Panc1 (cell line): ENCODE measurements at regions not wholly inside any gene's neighbourhood (a gene's known extent, or its start where the extent isn't known, plus 50 kb on each side); places are given as distances from the start of the nearest gene placed in this dataset.
"Not testable (repeated sequence)": the region's sequence is repeated elsewhere in the genome, so short reads cannot be mapped to it uniquely, and the experiment has no call there.

Source experiments
- ATAC-seq: fragments of 200-7000 bp; cut with Tn5 transposase; 2 replicates; pipeline ENCODE4 v1.9.1; 2020; ENCODE audit warnings: mild to moderate bottlenecking, moderate library complexity
- BruUV-seq: library from RNA; stranded (reverse); fragments of 400-500 nt; replicated peaks from 2 replicates; lab custom pipeline; 2021; lab: Mats Ljungman, UMichigan
- CTCF ChIA-PET: fragments of 300-600 bp; sonication (Branson Sonifier 250); formaldehyde crosslinking; loops from one replicate; lab custom pipeline; 2022; ENCODE audit warnings: antibody characterized with exemption; lab: Charles Lee
- POLR2A ChIA-PET: fragments of 300-600 bp; sonication (Branson Sonifier 250); formaldehyde crosslinking; loops from one replicate; lab custom pipeline; 2022; ENCODE audit warnings: antibody characterized with exemption; lab: Charles Lee
- DNase-seq: peaks from one replicate; pipeline ENCODE4 v3.0.0-alpha.2; 2010; ENCODE audit warnings: low read depth, low spot score
- H3K27ac ChIP-seq: 2 replicates; pipeline ENCODE4 v1.5.1; 2011; ENCODE audit warnings: mild to moderate bottlenecking, low read length, inconsistent platforms
- H3K27me3 ChIP-seq: fragments of 200-500 bp; sonication (Bioruptor generic); 2 replicates; pipeline ENCODE4 v1.6.0; 2014; ENCODE audit warnings: low read length, inconsistent platforms; ENCODE audit not compliant: control insufficient read depth, insufficient read depth
- H3K36me3 ChIP-seq: fragments of 200-500 bp; sonication (Bioruptor generic); 2 replicates; pipeline ENCODE4 v1.5.1; 2014; ENCODE audit warnings: inconsistent platforms, mild to moderate bottlenecking, low read length, moderate library complexity; ENCODE audit not compliant: control insufficient read depth, insufficient read depth
- H3K4me1 ChIP-seq: 2 replicates; pipeline ENCODE4 v1.5.1; 2011; ENCODE audit warnings: inconsistent platforms, mild to moderate bottlenecking, low read length, moderate library complexity; ENCODE audit not compliant: control insufficient read depth, insufficient read depth
- H3K4me3 ChIP-seq, 2 experiments: 2 replicates each; pipeline ENCODE4 v1.5.1; 2011 to 2012; ENCODE audit warnings: low read depth in 2 of 2, low read length in 2 of 2, mild to moderate bottlenecking in 2 of 2, inconsistent platforms in 1 of 2, moderate library complexity in 1 of 2
- H3K9me3 ChIP-seq: fragments of 200-500 bp; sonication (Bioruptor generic); 2 replicates; pipeline ENCODE4 v1.5.1; 2014; ENCODE audit warnings: low read depth, mild to moderate bottlenecking, inconsistent platforms, low read length, moderate library complexity; ENCODE audit not compliant: control insufficient read depth, insufficient read depth
- CTCF ChIP-seq: fragments of 450-650 bp; IDR thresholded peaks from 2 replicates; pipeline ENCODE4 v1.5.1; 2017; ENCODE audit warnings: mild to moderate bottlenecking
- POLR2AphosphoS5 ChIP-seq: IDR thresholded peaks from 2 replicates; pipeline ENCODE4 v1.6.1; 2012; ENCODE audit warnings: mild to moderate bottlenecking, low read depth, low read length, moderate library complexity
- SIN3A ChIP-seq: IDR thresholded peaks from 2 replicates; pipeline ENCODE4 v1.6.1; 2012; ENCODE audit warnings: low read depth, mild to moderate bottlenecking, low read length, moderate library complexity, borderline replicate concordance; ENCODE audit not compliant: insufficient read depth
- TCF7L2 ChIP-seq: IDR thresholded peaks from 2 replicates; pipeline ENCODE4 v1.6.1; 2011; ENCODE audit warnings: mild to moderate bottlenecking, low read depth, low read length, inconsistent platforms
- in situ Hi-C: cut with HindIII; loops from 2 replicates; pipeline ENCODE4 v1.10.0; 2016; ENCODE audit warnings: low sequenced_read_pairs, low pct_unique_long_range_greater_than_20kb
- intact Hi-C: fragments of 100-400 bp; cut with micrococcal nuclease; formaldehyde crosslinking; loops from one replicate; pipeline ENCODE4 v1.10.0; 2022; ENCODE audit not compliant: unreplicated experiment
- TF ChIP-seq, protein P1 (sequence below), 2 experiments: IDR thresholded peaks; 2 replicates each; pipeline ENCODE4 v1.6.1; 2011 to 2012; ENCODE audit warnings: low read depth in 2 of 2, control low read depth in 1 of 2, low read length in 1 of 2, mild to moderate bottlenecking in 1 of 2, moderate library complexity in 1 of 2; ENCODE audit not compliant: insufficient read depth in 1 of 2

DNA sequence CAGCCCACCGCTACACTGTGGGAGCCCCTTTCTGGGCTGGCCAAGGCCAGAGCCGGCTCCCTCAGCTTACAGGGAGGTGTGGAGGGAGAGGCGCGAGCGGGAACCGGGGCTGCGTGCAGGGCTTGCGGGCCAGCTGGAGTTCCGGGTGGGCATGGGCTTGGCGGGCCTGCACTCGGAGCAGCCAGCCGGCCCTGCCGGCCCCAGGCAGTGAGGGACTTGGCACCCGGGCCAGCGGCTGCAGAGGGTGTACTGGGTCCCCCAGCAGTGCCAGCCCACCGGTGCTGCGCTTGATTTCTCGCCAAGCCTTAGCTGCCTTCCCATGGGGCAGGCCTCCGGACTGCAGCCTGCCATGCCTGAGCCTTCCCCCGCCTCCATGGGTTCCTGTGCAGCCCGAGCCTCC is 306.2 kb downstream of the PPP4R3C start:
- CTCF ChIA-PET, H3K36me3 ChIP-seq, intact Hi-C loops, BruUV-seq, ATAC-seq, H3K4me3 ChIP-seq, DNase-seq, in situ Hi-C loops, H3K27me3 ChIP-seq, POLR2A ChIA-PET, H3K4me1 ChIP-seq, H3K27ac ChIP-seq, H3K9me3 ChIP-seq: not testable (repeated sequence)

DNA sequence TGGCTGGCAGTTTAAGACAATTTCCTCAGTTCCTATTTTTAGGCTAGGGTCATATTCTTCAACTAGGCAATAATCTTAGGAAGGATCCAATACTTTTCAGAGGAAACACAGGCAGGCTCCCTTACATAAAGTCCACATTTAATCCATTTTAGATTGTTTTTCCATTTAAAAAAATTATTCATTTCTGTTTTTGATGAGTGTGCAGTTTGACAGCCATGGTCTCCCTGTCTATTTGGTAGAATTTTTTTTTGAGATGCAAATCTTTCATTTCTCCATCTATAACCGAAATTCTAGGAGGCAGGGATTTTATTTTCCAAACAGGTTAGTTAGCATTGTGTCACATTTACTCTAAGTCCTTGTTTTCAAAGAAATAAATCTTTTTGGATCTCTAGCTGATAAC is 326.8 kb downstream of the PPP4R3C start:
- no TSS peak for BruUV-seq
- Histone ChIP-seq H3K27me3 (no peaks in the 10 kb centered on the region), H3K4me3 (no peak overlapping the region), H3K36me3 (no peaks in the 10 kb centered on the region), H3K27ac (no peak overlapping the region), H3K4me1 (no peaks in the 10 kb centered on the region), H3K9me3 (no peaks in the 10 kb centered on the region)
- no peak for DNase-seq
- CTCF ChIA-PET = no interaction called here
- POLR2A ChIA-PET = no interaction called here
- TF ChIP-seq, protein P1, sequence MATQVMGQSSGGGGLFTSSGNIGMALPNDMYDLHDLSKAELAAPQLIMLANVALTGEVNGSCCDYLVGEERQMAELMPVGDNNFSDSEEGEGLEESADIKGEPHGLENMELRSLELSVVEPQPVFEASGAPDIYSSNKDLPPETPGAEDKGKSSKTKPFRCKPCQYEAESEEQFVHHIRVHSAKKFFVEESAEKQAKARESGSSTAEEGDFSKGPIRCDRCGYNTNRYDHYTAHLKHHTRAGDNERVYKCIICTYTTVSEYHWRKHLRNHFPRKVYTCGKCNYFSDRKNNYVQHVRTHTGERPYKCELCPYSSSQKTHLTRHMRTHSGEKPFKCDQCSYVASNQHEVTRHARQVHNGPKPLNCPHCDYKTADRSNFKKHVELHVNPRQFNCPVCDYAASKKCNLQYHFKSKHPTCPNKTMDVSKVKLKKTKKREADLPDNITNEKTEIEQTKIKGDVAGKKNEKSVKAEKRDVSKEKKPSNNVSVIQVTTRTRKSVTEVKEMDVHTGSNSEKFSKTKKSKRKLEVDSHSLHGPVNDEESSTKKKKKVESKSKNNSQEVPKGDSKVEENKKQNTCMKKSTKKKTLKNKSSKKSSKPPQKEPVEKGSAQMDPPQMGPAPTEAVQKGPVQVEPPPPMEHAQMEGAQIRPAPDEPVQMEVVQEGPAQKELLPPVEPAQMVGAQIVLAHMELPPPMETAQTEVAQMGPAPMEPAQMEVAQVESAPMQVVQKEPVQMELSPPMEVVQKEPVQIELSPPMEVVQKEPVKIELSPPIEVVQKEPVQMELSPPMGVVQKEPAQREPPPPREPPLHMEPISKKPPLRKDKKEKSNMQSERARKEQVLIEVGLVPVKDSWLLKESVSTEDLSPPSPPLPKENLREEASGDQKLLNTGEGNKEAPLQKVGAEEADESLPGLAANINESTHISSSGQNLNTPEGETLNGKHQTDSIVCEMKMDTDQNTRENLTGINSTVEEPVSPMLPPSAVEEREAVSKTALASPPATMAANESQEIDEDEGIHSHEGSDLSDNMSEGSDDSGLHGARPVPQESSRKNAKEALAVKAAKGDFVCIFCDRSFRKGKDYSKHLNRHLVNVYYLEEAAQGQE (IDR thresholded peaks at IDR 0.05; ENCODE audit: insufficient read depth in 1 of 2, low read depth in 2 of 2, low read length in 1 of 2) = no peak
- ATAC-seq = no peak
- intact Hi-C loops (no loop called here), in situ Hi-C loops (no loop called here)

GRCh38 chrX:27132862-27133261 is 330.3 kb downstream of the PPP4R3C start:
- Histone ChIP-seq H3K4me1 (no peaks in the 10 kb centered on the region), H3K9me3 (no peaks in the 10 kb centered on the region), H3K4me3 (no peak overlapping the region), H3K36me3 (no peaks in the 10 kb centered on the region), H3K27me3 (no peaks in the 10 kb centered on the region), H3K27ac (no peak overlapping the region)
- CTCF ChIA-PET = no interaction called here
- intact Hi-C loops = no loop called here
- TF ChIP-seq TCF7L2 (no peak), POLR2AphosphoS5 (no peak), SIN3A (no peak), CTCF (no peak)
- TF ChIP-seq, protein P1 (IDR thresholded peaks at IDR 0.05; ENCODE audit: insufficient read depth in 1 of 2, low read depth in 2 of 2, low read length in 1 of 2) = no peak
- BruUV-seq = no TSS peak
- no peak for ATAC-seq
- in situ Hi-C loops = no loop called here
- POLR2A ChIA-PET = no interaction called here
- no peak for DNase-seq

DNA sequence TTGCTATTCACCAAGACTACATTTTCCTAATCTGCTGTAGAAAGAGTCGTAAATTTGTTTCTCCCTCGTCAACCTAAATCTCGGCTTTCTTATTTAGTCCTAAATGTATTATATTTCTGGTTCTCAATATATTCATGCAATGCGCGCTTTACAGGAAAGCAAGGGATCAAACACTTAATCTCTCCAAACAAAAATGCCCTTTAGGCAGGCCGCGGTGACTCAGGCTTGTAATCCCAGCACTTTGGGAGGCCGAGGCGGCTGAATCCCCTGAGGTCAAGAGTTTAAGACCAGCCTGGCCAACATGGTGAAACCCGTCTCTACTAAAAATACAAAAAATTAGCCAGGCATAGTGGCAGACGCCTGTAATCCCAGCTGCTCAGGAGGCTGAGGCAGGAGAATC is 376.0 kb downstream of the PPP4R3C start:
- H3K27ac ChIP-seq, POLR2A ChIA-PET, intact Hi-C loops, BruUV-seq, H3K4me3 ChIP-seq, in situ Hi-C loops, CTCF ChIA-PET, H3K4me1 ChIP-seq, DNase-seq, ATAC-seq, H3K27me3 ChIP-seq, H3K36me3 ChIP-seq, H3K9me3 ChIP-seq: not testable (repeated sequence)
